GM10266 (cell line): ENCODE measurements at regions not wholly inside any gene's neighbourhood (a gene's known extent, or its start where the extent isn't known, plus 50 kb on each side); places are given as distances from the start of the nearest gene placed in this dataset.

Experiments
- DNase-seq: peaks from one replicate; pipeline ENCODE4 v3.0.0; 2012; ENCODE audit errors: extremely low spot score
- TF ChIP-seq, protein P1 (sequence below): IDR thresholded peaks from 2 replicates; pipeline ENCODE4 v1.5.1; 2012; ENCODE audit warnings: mild to moderate bottlenecking, low read depth; ENCODE audit not compliant: control insufficient read depth, insufficient read depth; ENCODE audit errors: missing control alignments

DNA sequence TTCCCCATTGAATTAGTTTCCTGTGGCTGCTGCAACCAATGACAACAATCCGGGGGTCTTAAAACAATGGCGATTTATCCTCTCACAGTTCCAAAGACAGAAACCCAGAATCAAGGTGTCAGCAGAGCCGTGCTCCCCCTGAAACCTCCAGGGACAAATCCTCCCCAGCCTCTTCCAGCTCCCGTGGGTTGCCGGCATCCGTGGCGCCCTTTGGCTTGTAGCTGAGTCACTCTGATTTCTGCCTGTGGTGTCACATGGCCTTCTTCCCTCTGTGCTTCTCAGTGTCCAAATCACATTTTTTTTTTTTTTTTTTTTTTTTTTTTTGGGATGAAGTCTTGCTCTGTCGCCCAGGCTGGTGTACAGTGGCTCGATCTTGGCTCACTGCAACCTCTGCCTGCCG, 64.5 kb upstream of the STX18 start:
- no peak for DNase-seq
- TF ChIP-seq, protein P1, sequence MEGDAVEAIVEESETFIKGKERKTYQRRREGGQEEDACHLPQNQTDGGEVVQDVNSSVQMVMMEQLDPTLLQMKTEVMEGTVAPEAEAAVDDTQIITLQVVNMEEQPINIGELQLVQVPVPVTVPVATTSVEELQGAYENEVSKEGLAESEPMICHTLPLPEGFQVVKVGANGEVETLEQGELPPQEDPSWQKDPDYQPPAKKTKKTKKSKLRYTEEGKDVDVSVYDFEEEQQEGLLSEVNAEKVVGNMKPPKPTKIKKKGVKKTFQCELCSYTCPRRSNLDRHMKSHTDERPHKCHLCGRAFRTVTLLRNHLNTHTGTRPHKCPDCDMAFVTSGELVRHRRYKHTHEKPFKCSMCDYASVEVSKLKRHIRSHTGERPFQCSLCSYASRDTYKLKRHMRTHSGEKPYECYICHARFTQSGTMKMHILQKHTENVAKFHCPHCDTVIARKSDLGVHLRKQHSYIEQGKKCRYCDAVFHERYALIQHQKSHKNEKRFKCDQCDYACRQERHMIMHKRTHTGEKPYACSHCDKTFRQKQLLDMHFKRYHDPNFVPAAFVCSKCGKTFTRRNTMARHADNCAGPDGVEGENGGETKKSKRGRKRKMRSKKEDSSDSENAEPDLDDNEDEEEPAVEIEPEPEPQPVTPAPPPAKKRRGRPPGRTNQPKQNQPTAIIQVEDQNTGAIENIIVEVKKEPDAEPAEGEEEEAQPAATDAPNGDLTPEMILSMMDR, result no peak

DNA sequence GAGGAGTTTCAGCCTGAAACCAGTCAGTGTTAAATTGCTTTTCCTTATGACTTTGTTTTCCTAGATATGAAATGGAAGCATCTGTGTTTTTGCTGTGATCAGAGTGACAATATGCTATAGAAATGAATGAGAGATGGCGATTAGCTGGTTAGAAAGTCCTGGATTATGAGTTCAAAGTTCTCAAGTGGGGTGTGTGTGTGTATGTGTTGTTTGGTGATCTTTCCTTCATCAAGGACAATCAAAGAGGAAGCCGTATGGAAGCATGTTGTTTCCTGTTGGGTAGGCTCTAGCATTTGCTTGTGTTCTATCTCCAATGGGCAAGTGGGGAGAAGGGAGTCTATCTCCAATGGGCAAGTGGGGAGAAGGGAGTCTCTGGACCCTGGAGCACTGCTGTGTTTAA, 64.0 kb upstream of the STX18 start:
- DNase-seq, result no peak
- TF ChIP-seq, protein P1, result no peak

DNA sequence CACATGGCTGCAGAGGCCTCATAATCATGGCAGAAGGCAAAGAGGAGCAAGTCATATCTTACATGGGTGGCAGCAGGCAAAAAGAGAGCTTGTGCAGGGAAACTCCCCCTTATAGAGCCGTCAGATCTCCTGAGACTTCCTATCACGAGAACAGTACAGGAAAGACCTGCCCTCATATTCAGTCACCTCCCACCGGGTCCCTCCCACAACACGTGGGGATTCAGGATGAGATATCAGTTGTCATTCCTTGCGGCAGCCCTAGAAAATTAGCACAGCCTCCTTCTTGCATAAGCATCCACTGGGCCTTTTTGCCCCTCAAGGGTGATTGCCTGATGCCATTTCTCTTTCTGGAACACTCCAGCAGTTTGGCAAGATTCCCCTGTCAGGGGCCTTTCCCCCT, 61.7 kb upstream of the STX18 start:
- DNase-seq, result no peak
- TF ChIP-seq, protein P1, result no peak

DNA sequence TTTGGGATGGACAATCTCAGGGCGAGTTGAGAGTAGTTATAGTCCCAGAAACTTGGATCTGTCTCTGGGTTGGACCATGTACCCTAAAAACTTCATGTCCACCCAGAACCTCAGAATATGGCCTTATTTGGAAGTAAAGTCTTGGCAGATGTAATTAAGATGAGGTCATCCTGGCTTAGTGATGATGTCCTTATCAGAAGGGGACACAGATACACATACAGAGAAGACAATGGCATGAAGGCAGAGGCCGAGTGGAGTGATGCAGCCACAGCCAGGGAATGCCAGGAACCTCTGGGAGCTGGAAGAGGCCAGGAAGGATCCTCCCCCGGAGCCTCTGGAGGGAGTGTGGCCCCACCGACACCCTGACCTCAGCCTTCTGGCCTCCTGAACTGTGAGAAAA, 61.2 kb upstream of the STX18 start:
- TF ChIP-seq, protein P1, result no peak
- no peak for DNase-seq

GRCh38 chr4:4602468-4602867, 60.6 kb upstream of the STX18 start:
- TF ChIP-seq, protein P1, result no peak

DNA sequence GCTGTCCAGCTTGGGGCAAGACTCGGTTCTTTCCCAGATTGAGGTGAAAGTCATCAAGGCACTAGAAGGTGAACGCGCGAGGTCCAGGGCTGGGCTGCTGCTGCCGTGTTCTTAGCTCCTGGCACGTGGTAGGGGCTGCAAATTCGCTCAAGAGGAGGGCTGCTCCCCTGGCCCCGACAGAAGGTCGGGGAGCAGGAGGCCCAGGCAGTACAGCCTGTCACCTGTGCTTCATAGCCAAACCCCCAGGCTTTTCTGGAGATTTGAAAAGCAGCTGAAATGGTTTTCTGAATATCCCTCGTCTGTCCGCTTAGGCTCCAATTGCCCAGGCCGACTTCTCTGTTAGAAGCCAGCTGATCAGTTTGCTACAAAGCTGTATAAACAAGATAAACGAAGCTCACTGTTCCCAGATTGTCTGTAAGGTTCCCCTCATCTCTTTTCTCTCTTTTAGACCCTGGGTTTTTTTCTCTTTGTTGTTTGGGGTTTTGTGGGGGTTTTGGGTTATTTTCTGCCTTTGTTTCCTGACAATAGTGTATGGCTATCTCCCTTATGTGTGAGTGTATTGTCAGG, 60.0 kb upstream of the STX18 start:
- TF ChIP-seq, protein P1, result no peak
- no peak for DNase-seq

More at GRCh38 chr4:4602468-4602867, 60.6 kb upstream of the STX18 start:
- DNase-seq, result no peak

DNA sequence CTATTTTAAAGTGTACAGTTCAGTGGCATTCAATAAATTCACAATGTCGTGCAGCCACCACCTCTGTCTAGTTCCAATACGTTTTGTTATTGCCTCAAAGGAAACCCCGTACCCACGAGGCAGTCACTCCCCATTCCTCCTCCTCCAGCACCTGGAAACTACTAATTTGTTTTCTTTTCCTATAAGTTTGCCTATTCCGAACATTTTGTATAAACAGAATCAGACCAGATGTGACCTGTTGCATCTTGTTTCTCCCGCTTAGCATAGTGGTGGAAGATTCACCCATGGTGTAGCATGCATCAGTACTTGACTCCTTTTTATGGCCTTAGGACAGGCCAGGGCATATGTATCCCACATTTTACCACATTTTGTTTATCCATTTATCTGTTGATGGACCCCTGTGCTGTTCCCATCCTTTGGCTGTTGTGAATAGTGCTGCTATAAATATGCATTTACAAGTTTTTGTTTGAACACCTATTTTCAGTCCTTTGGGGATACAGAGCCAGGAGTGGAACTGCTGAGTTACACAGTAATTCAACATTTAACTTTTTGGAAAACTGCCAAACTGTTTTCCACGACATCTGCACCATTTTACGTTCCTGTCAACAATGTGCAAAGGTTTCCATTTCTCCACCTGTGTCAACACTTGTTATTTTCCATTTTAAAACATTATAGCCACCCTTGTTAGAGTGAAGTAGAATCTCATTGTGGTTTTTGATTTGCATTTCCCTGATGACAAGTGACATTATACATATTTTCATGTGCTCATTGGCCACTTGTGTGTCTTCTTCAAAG, 57.8 kb upstream of the STX18 start:
- no peak for DNase-seq
- TF ChIP-seq, protein P1, result no peak
